GM19239 (cell line): ENCODE measurements at regions not wholly inside any gene's neighbourhood (a gene's known extent, or its start where the extent isn't known, plus 50 kb on each side); places are given as distances from the start of the nearest gene placed in this dataset.
"Not testable (repeated sequence)": the region's sequence is repeated elsewhere in the genome, so short reads cannot be mapped to it uniquely, and the experiment has no call there.

Experiments
- DNase-seq: peaks from one replicate; pipeline ENCODE4 v3.0.0; 2011; ENCODE audit warnings: low spot score; ENCODE audit not compliant: insufficient read length
- FAIRE-seq: peaks from 2 replicates; lab custom pipeline; 2011; peaks lifted over from hg19 to GRCh38; lab: Jason Lieb, UNC

DNA sequence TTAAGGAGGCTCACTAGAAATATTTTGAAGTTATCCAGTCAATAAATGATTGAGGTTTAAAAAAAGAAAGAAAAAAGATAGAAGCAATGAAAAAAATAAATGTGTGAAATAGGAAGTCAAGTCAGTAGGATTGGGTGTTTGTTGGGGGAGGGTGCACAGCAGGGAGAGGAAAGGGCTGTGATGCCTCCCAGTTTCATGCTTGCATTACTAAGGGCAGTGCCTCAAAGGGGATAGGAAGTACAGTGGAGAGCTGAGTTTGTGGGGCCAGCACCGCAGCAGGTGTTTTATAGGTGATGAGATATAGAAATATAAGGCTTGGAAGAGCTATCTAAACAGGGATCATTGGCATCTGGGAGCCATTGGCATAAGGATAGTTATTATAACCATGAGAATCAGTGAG lies 919.2 kb downstream of the STIM2 start:
- DNase-seq (no peak), FAIRE-seq (no peak)

GRCh38 chr4:27787195-27787594 lies 926.6 kb downstream of the STIM2 start:
- DNase-seq (no peak), FAIRE-seq (no peak)

DNA sequence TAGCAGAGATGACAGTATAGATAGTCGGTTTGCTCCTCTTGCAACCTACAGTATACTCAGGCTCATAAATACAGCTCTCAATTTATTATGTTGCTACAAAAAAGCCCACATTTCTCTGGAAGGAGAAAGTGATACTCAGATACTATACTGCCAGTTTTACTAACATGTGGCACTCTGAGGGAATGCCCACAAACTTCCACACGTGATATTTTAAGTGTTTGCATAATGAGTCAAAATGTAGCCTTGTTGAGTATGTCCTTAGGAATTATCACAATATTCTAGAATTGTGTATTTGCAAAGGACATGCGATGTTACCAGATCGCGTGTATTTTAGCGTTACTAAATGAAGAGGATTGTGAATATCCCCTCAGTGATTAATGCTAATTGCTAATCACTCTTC lies 929.1 kb downstream of the STIM2 start:
- FAIRE-seq (no peak), DNase-seq (no peak)

DNA sequence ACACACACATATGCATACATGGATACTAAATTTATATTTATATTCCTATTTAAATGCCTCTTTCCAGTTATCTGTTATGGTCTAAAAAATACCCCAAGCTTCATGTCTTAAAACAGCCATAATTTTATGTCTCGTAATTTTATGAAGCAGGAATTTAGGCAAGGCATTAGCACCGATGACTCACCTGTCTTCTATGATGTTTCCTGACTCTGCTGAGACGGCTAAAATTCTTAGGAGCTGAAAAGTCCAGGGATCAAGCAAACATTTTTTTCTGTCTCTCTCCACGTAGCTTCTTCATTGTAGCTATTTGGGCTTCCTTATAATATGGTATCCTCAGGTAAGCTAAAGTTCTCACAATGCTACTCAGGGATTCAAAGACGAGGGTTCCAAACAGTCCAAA lies 930.3 kb downstream of the STIM2 start:
- FAIRE-seq (no peak), DNase-seq (no peak)

DNA sequence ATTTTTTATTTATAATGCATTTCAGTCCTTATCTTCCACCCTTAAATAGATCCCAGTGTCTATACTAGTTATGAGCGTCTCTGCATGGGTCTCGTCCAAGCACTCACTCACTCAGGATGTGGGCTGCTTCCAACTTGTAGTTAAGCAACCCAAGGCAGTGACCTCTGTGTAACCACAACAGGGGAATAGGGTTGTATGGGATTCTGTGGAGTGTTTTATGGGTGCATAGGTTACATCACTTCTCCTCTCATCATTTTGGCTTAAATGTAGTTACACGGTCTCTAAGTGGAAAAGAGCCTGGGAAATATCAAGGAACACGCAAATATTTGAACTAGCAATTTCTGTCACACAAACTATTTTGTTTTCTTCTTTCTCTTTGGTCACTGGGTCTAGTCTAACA lies 931.0 kb downstream of the STIM2 start:
- no peak for FAIRE-seq
- DNase-seq = no peak

GRCh38 chr4:27807207-27807606 lies 946.6 kb downstream of the STIM2 start:
- DNase-seq (no peak), FAIRE-seq (no peak)

DNA sequence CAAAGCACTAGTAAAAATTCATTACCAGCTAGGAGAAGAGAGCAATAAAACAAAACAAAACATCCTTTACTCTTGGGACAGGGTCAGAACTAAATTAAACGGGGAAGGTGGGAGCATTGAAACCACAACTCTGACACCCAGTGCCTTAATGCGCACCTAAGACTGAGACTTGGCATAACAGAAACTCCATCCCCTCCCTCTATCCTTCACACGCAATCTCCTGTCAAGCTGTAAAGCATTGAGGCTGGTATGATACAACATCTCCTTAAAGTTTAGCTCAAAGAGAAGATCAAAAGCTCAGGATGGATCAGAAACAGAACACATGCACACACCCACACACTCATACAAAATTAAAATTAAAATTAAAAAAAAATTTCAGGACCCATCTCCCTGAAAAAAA lies 951.3 kb downstream of the STIM2 start:
- DNase-seq (no peak), FAIRE-seq (no peak)

- not testable (repeated sequence) for FAIRE-seq, DNase-seq
Observed at GRCh38 chr4:27813226-27813625, 952.6 kb downstream of the STIM2 start.

DNA sequence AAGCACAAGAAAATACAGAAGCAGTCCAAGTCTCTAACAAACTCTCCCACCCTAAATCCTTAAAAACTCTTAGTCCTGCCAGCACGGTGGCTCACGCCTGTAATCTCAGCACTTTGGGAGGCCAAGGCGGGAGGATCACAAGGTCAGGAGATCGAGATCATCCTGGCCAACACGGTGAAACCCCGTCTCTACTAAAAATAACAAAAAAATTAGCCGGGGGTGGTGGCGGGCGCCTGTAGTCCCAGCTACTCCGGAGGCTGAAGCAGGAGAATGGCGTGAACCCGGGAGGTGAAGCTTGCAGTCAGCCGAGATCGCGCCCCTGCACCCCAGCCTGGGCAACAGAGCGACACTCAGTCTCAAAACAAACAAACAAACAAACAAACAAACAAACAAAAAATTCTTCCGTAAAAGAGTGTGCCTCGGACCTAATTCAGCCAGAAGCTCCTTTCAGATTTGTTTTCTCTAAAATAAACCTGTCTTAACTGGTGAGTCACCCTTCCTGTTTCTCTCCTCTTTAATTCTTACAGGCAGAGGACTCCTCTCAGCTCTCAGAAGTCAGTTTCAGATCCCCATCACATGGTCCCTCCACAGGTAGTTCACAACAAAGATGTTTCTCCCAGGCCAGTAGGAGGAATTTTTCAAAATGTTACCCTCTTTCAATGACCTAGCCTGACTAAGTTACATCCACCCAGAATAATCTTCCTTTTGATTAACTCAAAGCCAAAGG lies 953.2 kb downstream of the STIM2 start:
- DNase-seq, FAIRE-seq: not testable (repeated sequence)

DNA sequence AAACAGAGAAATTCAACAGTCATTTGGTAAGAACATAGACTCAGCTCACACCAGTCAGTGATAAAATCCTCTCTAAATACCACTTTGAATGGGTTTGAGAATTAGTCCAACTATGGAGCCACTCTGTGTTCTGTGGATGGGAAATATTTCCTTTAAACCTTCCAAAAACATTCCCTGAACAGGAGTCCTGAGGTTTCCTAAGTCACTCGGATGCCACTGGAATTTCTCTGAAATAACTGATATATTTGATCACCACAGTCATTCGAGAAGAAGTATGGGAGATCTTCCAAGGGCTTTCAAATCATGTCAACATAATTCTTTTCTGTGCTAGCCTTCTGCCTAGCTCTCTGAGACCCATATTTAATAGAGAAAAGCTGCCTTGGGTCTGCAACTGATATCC lies 958.6 kb downstream of the STIM2 start:
- DNase-seq (no peak), FAIRE-seq (no peak)

- DNase-seq = no peak
Observed at GRCh38 chr4:27828843-27829242, 968.2 kb downstream of the STIM2 start.

DNA sequence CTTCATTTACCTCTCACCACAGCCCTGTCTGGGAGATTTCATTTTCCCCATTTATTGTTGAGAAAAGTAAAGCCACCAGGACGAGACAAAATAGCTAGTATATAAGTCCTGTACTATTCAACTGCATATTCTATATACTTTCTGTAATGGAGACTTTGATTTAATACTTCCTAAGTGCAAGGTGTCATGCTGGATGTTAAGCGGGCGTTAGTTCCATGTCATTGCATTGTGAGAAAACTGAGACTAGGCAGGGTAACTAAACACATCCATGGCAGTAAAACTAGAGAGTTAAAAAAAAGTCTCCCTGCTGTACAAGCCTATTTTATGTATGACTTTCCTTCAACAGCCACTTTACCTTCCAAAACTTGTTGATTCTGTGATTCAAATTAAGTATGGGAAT lies 969.6 kb downstream of the STIM2 start:
- no peak for FAIRE-seq
- DNase-seq = no peak

More at GRCh38 chr4:27828843-27829242, 968.2 kb downstream of the STIM2 start:
- FAIRE-seq = no peak

DNA sequence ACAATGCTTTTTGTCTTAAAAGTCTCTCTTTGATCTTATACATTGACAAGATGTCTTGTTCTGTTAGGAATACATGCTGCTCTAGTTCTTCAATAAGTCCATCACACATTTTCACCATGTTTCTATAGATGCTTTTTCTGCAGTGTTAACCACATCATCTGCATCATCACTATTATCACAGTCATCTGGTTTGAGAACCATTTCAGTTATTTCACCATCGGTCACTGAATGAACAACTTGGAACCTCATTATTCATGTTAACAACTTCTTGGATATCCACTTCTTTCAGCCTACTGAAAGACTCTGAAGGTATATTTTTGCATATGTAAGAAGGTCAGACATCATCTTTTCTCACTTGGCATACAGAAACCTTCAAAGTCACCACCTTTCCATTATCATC lies 975.2 kb downstream of the STIM2 start:
- DNase-seq (no peak), FAIRE-seq (no peak)

DNA sequence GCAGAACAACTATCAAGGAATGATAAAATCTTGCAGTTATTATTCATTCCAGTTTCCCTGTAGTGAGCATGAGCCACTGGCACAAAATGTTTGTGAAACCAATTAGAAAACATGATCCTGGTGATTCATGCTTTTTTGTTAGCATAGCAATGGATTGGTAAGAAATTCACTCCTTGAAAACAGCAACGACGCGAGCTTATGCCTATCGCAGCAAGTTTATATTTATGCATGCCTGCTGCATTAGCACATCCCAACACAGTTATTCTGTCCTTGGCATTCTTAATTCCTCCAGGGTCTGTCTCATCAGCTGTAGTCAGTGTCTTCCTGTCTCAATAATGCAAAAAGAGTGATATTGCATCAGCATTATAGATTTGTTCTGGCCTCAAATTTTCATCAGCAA lies 975.9 kb downstream of the STIM2 start:
- DNase-seq (no peak), FAIRE-seq (no peak)

DNA sequence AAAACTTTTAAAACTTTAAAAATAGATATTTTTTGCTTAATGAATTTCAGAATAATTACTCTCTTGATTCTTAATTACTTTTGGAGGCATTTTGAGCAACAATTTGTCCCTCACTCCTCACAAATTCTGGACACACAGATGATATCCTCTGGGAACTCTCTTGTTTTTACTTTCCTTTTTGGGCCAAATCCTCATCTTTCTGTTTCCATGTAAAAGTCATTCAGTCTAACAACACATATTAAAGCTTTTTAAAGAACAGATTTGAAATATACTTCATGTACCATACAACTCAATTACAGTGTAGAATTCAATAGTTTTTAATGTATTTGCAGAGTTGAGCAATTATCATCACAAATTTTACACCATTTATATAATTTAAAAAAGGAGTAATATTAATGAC lies 983.1 kb downstream of the STIM2 start:
- DNase-seq (no peak), FAIRE-seq (no peak)

DNA sequence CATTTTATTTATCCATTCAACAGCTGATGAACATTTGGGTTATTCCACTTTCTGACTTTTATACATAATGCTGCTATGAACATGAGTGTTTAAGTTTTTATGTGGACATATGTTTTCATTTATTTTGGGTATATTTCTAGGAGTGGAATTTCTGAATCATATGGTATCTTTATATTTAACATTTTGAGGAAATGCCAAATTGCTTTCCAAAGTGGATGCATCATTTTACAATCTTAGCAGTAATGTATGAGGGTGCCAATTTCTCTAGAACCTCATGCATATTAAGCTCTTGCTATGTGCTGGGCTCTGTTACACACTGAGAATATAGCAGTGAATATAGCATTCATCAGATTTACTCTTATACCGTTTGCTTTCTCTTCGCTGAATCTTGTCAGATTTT lies 983.7 kb downstream of the STIM2 start:
- DNase-seq = no peak
- no peak for FAIRE-seq

DNA sequence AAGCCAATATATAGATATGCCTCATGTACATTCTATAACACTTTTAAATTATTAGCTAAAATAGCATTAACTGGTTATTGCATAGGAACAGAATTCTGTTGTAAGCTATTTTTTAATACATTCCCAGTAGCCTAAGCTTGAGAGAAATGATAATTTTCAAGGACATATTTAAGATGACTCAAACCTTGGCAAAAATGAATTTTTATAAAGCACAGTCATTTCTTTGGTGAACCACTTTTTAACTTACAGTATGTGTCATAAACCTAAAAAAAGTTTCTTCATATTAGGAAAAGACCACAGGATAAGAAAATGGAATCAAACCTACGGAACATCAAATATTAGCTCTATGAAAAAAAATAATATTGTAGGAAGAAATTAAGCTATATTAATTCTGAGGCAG lies 986.3 kb downstream of the STIM2 start:
- DNase-seq (no peak), FAIRE-seq (no peak)

DNA sequence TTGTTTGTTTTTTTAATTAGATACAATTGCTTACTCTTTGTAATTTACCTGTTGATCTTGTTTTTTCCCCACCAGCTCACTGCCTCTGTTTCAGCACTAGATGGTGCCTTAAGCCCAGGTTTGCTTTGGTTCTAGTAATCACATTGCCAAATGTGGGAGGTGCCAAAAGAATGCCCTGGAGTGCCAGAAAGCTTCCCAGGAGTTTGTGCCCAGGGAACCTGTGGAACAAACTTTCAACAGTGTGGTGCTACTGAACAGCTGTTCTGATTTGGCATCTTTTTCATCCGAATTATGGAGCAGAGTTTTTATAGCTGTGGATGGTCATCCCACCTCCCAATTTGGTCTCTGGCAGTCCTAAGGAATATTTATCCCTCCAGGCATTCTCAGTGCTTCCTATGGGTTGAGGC lies 1000.7 kb downstream of the STIM2 start:
- no peak for DNase-seq

GRCh38 chr4:27861802-27862201 lies 1001.2 kb downstream of the STIM2 start:
- DNase-seq (no peak), FAIRE-seq (no peak)

More for the DNA sequence above, 1000.7 kb downstream of the STIM2 start:
- FAIRE-seq = no peak

- DNase-seq = no peak
- no peak for FAIRE-seq
Observed at GRCh38 chr4:27873596-27873995, 1013.0 kb downstream of the STIM2 start.

- DNase-seq = no peak
- no peak for FAIRE-seq
Observed at GRCh38 chr4:27881705-27882104, 1021.1 kb downstream of the STIM2 start.

DNA sequence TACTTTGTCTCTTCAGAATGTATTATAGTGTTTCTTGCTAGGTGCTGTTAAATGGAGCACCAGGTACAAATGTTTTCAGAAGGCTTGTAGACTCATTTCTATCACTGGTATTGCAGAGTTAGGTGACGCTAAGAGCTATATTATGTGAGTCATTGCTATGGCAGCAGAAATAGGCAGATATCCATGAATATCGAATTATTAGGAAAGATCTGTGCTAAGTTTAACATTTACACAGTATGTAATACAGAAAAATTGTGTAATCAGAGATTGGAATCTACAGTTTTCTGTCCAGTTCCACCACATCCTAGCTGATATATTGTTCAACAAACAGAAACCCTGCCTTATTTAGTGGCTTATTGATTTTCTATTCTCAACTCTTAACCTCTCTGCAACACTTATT lies 1025.5 kb downstream of the STIM2 start:
- DNase-seq = no peak
- FAIRE-seq = no peak
